ENCODE measurements at regions not wholly inside any gene's neighbourhood (a gene's known extent, or its start where the extent isn't known, plus 50 kb on each side); places are given as distances from the start of the nearest gene placed in this dataset.

DNA sequence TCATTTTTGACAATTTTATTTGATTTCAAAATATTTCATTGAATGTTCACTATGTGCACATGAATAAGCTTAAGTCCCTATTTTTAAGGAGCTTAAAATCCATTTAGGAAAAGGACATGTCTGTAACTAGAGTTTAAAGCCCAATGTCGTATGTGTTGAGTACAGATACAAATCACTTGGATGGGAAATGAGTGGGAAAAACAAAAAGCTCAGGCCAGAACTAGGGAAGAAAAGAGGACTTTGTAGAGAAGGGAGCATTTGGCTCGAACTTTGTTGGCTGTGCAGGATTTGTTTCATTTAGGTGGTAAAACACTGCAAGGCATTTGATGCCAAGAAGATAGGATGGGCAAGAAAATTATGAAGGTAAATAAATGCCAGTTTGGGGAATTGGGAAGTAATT is 653.1 kb upstream of the KCNMB2 start:
- TF ChIP-seq, protein P1, sequence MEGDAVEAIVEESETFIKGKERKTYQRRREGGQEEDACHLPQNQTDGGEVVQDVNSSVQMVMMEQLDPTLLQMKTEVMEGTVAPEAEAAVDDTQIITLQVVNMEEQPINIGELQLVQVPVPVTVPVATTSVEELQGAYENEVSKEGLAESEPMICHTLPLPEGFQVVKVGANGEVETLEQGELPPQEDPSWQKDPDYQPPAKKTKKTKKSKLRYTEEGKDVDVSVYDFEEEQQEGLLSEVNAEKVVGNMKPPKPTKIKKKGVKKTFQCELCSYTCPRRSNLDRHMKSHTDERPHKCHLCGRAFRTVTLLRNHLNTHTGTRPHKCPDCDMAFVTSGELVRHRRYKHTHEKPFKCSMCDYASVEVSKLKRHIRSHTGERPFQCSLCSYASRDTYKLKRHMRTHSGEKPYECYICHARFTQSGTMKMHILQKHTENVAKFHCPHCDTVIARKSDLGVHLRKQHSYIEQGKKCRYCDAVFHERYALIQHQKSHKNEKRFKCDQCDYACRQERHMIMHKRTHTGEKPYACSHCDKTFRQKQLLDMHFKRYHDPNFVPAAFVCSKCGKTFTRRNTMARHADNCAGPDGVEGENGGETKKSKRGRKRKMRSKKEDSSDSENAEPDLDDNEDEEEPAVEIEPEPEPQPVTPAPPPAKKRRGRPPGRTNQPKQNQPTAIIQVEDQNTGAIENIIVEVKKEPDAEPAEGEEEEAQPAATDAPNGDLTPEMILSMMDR (IDR thresholded peaks at IDR 0.05), result no peak
- no peak for TF ChIP-seq EP300 (IDR thresholded peaks at IDR 0.05)
